ENCODE measurements at regions not wholly inside any gene's neighbourhood (a gene's known extent, or its start where the extent isn't known, plus 50 kb on each side); places are given as distances from the start of the nearest gene placed in this dataset.

DNA sequence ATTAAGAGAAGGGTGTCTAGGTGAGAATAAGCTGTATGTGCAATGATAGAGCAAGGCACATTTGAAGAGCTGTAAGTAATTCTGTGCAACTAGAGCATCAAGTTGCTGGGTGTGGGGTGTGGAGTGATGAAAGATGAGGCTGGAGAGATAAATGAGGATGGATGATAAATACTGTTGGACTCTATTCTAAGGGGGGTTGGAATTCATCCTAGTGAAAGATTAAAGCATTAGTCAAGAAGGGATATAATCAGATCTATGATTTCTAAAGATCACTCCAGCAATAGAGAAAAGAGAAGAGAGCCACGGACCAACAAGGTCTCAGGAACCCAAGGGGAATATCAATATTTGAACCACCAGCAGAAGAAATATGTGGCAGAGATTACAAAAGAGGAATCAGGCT lies 415.0 kb upstream of the RPS6KA3 start:
- no peak for TF ChIP-seq POLR2A (IDR thresholded peaks at IDR 0.05; ENCODE audit: low read length)
- TF ChIP-seq GATA1 (IDR thresholded peaks at IDR 0.05; ENCODE audit: low read depth, low read length): no peak
